A549 (cell line): ENCODE measurements at regions not wholly inside any gene's neighbourhood (a gene's known extent, or its start where the extent isn't known, plus 50 kb on each side); places are given as distances from the start of the nearest gene placed in this dataset.

Source experiments
- CEBPB ChIP-seq, 2 experiments: fragments of >200 bp in 1 of 2; sonication (Bioruptor Twin) in 1 of 2; formaldehyde crosslinking in 1 of 2; IDR thresholded peaks; 2 replicates each; pipeline ENCODE4 v1.6.1; 2012 to 2016
- MAZ ChIP-seq: fragments of 150-350 bp; IDR thresholded peaks from 2 replicates; pipeline ENCODE4 v1.6.1; 2014; ENCODE audit warnings: antibody characterized with exemption, low read depth, low read length, borderline replicate concordance
- PHF8 ChIP-seq: fragments of 200-600 bp; sonication (generic); IDR thresholded peaks from 2 replicates; pipeline ENCODE4 v1.6.1; 2016; ENCODE audit warnings: low read depth, mild to moderate bottlenecking, antibody characterized with exemption, moderate library complexity, borderline replicate concordance
- POLR2AphosphoS2 ChIP-seq: conservative IDR thresholded peaks from 2 replicates; pipeline ENCODE4 v1.6.1; 2012; ENCODE audit warnings: low read length, improper control_type of control experiment, inconsistent platforms
- SMC3 ChIP-seq: fragments of >200 bp; sonication (Bioruptor Twin); formaldehyde crosslinking; IDR thresholded peaks from 3 replicates; pipeline ENCODE4 v1.6.1; 2018; ENCODE audit warnings: inconsistent platforms
- TF ChIP-seq, protein P1 (sequence below): fragments of >200 bp; sonication (Bioruptor Twin); formaldehyde crosslinking; IDR thresholded peaks from 3 replicates; pipeline ENCODE4 v1.5.1; 2016

DNA sequence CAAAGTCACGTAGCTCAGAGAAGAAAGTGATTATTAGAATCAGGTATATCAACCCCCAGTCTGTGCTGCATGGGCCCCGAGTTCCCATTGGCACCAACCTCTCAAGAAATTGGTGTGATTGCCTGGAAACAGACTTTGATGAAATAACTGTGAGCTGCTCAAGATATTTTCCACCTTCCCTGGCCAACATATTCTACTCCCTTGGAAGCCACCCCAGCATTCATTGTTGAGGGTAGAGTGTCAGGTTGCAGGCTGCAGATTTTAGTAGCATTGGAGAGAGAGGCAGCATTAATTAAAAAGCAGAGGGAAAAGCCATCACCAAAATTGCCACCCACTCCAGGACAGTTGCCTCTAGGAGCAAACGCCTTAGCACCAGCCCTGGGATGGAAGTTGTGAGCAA is 154.2 kb upstream of the TNPO1 start:
- TF ChIP-seq MAZ (no peak), CEBPB (IDR thresholded peaks at IDR 0.05) (no peak), SMC3 (no peak), POLR2AphosphoS2 (no peak), PHF8 (no peak)
- TF ChIP-seq, protein P1, sequence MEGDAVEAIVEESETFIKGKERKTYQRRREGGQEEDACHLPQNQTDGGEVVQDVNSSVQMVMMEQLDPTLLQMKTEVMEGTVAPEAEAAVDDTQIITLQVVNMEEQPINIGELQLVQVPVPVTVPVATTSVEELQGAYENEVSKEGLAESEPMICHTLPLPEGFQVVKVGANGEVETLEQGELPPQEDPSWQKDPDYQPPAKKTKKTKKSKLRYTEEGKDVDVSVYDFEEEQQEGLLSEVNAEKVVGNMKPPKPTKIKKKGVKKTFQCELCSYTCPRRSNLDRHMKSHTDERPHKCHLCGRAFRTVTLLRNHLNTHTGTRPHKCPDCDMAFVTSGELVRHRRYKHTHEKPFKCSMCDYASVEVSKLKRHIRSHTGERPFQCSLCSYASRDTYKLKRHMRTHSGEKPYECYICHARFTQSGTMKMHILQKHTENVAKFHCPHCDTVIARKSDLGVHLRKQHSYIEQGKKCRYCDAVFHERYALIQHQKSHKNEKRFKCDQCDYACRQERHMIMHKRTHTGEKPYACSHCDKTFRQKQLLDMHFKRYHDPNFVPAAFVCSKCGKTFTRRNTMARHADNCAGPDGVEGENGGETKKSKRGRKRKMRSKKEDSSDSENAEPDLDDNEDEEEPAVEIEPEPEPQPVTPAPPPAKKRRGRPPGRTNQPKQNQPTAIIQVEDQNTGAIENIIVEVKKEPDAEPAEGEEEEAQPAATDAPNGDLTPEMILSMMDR = no peak
